SK-N-SH treated with all-trans-retinoic acid at 6 μM for 48 hours (cell line): ENCODE measurements at regions not wholly inside any gene's neighbourhood (a gene's known extent, or its start where the extent isn't known, plus 50 kb on each side); places are given as distances from the start of the nearest gene placed in this dataset.

ENCODE experiments used
- ZFP30 ChIP-seq: fragments of 450-650 bp; formaldehyde crosslinking; IDR thresholded peaks from 2 replicates; pipeline ENCODE4 v1.5.0; 2022; ENCODE audit warnings: mild to moderate bottlenecking, moderate library complexity
- TF ChIP-seq, protein P1 (sequence below): fragments of 250-450 bp; sonication (Bioruptor Pico); IDR thresholded peaks from 2 replicates; pipeline ENCODE4 v1.5.1; 2020; ENCODE audit warnings: low read depth, mild to moderate bottlenecking, moderate library complexity

DNA sequence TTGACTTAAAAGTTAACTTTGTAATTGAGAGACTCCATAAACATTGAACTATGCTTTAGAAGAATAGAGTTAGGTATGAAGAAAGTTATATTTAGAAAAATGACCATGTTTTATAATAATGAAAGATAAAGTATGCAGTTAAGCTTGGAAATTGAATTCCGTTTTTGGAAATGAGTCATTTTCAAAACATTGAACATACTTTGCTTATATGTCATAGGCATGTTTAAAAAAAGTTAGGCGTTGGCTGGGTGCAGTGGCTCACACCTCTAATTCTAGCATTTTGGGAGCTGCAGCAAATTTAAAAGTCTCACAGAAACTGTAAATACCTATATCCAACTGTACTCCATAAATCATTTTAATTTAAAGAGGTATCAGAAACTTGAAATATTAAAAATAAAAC lies 607.4 kb downstream of the CBLN2 start:
- no peak for TF ChIP-seq ZFP30 (CRISPR knock-in tag)
- TF ChIP-seq, protein P1, sequence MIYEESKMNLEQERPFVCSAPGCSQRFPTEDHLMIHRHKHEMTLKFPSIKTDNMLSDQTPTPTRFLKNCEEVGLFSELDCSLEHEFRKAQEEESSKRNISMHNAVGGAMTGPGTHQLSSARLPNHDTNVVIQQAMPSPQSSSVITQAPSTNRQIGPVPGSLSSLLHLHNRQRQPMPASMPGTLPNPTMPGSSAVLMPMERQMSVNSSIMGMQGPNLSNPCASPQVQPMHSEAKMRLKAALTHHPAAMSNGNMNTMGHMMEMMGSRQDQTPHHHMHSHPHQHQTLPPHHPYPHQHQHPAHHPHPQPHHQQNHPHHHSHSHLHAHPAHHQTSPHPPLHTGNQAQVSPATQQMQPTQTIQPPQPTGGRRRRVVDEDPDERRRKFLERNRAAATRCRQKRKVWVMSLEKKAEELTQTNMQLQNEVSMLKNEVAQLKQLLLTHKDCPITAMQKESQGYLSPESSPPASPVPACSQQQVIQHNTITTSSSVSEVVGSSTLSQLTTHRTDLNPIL (CRISPR knock-in tag), result no peak
